K562 (cell line): ENCODE measurements at regions not wholly inside any gene's neighbourhood (a gene's known extent, or its start where the extent isn't known, plus 50 kb on each side); places are given as distances from the start of the nearest gene placed in this dataset.

Source experiments
- ATAC-seq: fragments of 200-7000 bp; cut with Tn5 transposase; 3 replicates; pipeline ENCODE4 v1.9.1; 2020; ENCODE audit warnings: moderate library complexity
- BruUV-seq: library from RNA; stranded (reverse); fragments of 400-500 nt; replicated peaks from 2 replicates; lab custom pipeline; 2021; lab: Mats Ljungman, UMichigan
- CTCF ChIA-PET: fragments of 300-600 bp; formaldehyde crosslinking; extraction: SDS; loops from one replicate; lab custom pipeline; 2021; ENCODE audit warnings: low intra/inter-chr PET ratio; lab: Yijun Ruan, JAX
- POLR2A ChIA-PET: fragments of 300-600, 350-650 bp; sonication (Branson Sonifier 250); formaldehyde crosslinking; extraction: SDS; loops from one replicate; lab custom pipeline; 2021; ENCODE audit warnings: antibody characterized with exemption, inconsistent platforms; lab: Yijun Ruan, JAX
- DNase-seq, 4 experiments: peaks; one replicate each; pipeline versions ENCODE4 v3.0.0 to v3.0.0-alpha.2; 2011 to 2018; ENCODE audit warnings: low spot score in 3 of 4, mixed read lengths in 3 of 4; ENCODE audit errors: extremely low read depth in 1 of 4
- FAIRE-seq: peaks from 2 replicates; lab custom pipeline; 2011; peaks lifted over from hg19 to GRCh38; lab: Jason Lieb, UNC
- H2AFZ ChIP-seq: 2 replicates; pipeline ENCODE4 v1.6.0; 2011; ENCODE audit warnings: low read depth, low read length, control low read depth, inconsistent platforms
- H3K27ac ChIP-seq: fragments of 200-600 bp; 3 replicates; pipeline ENCODE4 v1.8.0; 2011; ENCODE audit warnings: low read depth, mild to moderate bottlenecking, control low read depth, inconsistent platforms, low read length, moderate library complexity, mixed read lengths; ENCODE audit errors: extremely low read depth
- H3K27me3 ChIP-seq, 2 experiments: fragments of 300-600 bp in 1 of 2; 2 replicates in 1 of 2; 3 replicates in 1 of 2; pipeline versions ENCODE4 v1.6.0 to v1.8.0; 2011; ENCODE audit warnings: inconsistent platforms in 2 of 2, low read length in 2 of 2, mild to moderate bottlenecking in 1 of 2, mixed read lengths in 1 of 2, moderate library complexity in 1 of 2; ENCODE audit not compliant: control insufficient read depth in 2 of 2, insufficient read depth in 2 of 2
- H3K36me3 ChIP-seq: fragments of 300-600 bp; 3 replicates; pipeline ENCODE4 v1.8.0; 2011; ENCODE audit warnings: mild to moderate bottlenecking, low read length, inconsistent platforms; ENCODE audit not compliant: control insufficient read depth, insufficient read depth
- H3K4me1 ChIP-seq, 2 experiments: fragments of 200-600 bp in 1 of 2; replicated peaks in 1 of 2; 2 replicates in 1 of 2; 3 replicates in 1 of 2; pipeline versions ENCODE4 v1.5.1 to v1.8.0; 2011; ENCODE audit warnings: inconsistent platforms in 2 of 2, low read length in 2 of 2, mild to moderate bottlenecking in 1 of 2, mixed read lengths in 1 of 2, moderate library complexity in 1 of 2; ENCODE audit not compliant: control insufficient read depth in 2 of 2, insufficient read depth in 2 of 2
- H3K4me2 ChIP-seq: 2 replicates; pipeline ENCODE4 v1.6.1; 2011; ENCODE audit warnings: low read length, control low read depth, inconsistent platforms, mixed read lengths; ENCODE audit not compliant: insufficient read depth
- H3K4me3 ChIP-seq: fragments of 200-600 bp; sonication (generic), shearing (Covaris generic); 2 replicates; pipeline ENCODE4 v1.5.1; 2016; ENCODE audit warnings: control low read depth, inconsistent platforms
- H3K79me2 ChIP-seq: fragments of 200-600 bp; 3 replicates; pipeline ENCODE4 v1.8.0; 2011; ENCODE audit warnings: low read length, inconsistent platforms; ENCODE audit not compliant: control insufficient read depth, insufficient read depth
- H3K9ac ChIP-seq, 2 experiments: 2 replicates each; pipeline versions ENCODE4 v1.6.0 to v1.6.1; 2011; ENCODE audit warnings: low read depth in 2 of 2, low read length in 2 of 2, control low read depth in 1 of 2, inconsistent platforms in 1 of 2, mild to moderate bottlenecking in 1 of 2, mixed read lengths in 1 of 2; ENCODE audit not compliant: insufficient read depth in 1 of 2
- H3K9me1 ChIP-seq: one replicate; pipeline ENCODE4 v1.6.0; 2011; ENCODE audit warnings: inconsistent platforms, mild to moderate bottlenecking, low read length, moderate library complexity; ENCODE audit not compliant: control insufficient read depth, insufficient read depth
- H3K9me3 ChIP-seq: replicated peaks from 2 replicates; pipeline ENCODE4 v1.5.1; 2011; ENCODE audit warnings: low read depth, low read length, inconsistent platforms; ENCODE audit not compliant: control insufficient read depth, insufficient read depth
- H4K20me1 ChIP-seq: replicated peaks from 2 replicates; pipeline ENCODE4 v1.6.1; 2011; ENCODE audit warnings: low read length, inconsistent platforms, mixed read lengths; ENCODE audit not compliant: control insufficient read depth, insufficient read depth
- FOXM1 ChIP-seq, 2 experiments: fragments of 450-650 bp in 1 of 2; sonication (generic) in 1 of 2; formaldehyde crosslinking in 1 of 2; IDR thresholded peaks; 2 replicates each; pipeline versions ENCODE4 v1.6.1 to v1.9.0; 2017 to 2022; ENCODE audit warnings: low read depth in 2 of 2, mild to moderate bottlenecking in 2 of 2, missing genetic modification reagents in 1 of 2, moderate library complexity in 1 of 2
- KDM4B ChIP-seq, 2 experiments: fragments of 450-650 bp in 1 of 2; sonication (generic) in 1 of 2; IDR thresholded peaks; 2 replicates each; pipeline ENCODE4 v1.6.1; 2016 to 2017; ENCODE audit warnings: borderline replicate concordance in 2 of 2, antibody characterized with exemption in 1 of 2, low read depth in 1 of 2, mild to moderate bottlenecking in 1 of 2
- NCOA2 ChIP-seq, 2 experiments: fragments of 450-650 bp; IDR thresholded peaks; 2 replicates each; pipeline ENCODE4 v1.6.1; 2018; ENCODE audit warnings: mild to moderate bottlenecking in 2 of 2, moderate library complexity in 1 of 2; ENCODE audit not compliant: partially characterized antibody in 2 of 2
- NFIX ChIP-seq: fragments of 250-450 bp; sonication (Bioruptor Pico); IDR thresholded peaks from 2 replicates; pipeline ENCODE4 v1.4.0; 2020; ENCODE audit warnings: low read depth, mild to moderate bottlenecking, moderate library complexity
- RBM14 ChIP-seq: fragments of 200-400 bp; formaldehyde crosslinking; IDR thresholded peaks from 2 replicates; pipeline ENCODE4 v1.6.1; 2018; ENCODE audit warnings: low read depth, mild to moderate bottlenecking, low read length, moderate library complexity, borderline replicate concordance; ENCODE audit not compliant: insufficient read depth
- RBM39 ChIP-seq: fragments of 200-400 bp; formaldehyde crosslinking; optimal IDR thresholded peaks from 2 replicates; pipeline ENCODE3; 2018; ENCODE audit warnings: low read depth, low read length
- ZNF436 ChIP-seq: fragments of 250-450, 450-650 bp; sonication (Bioruptor Pico); formaldehyde crosslinking; IDR thresholded peaks from 2 replicates; pipeline ENCODE4 v1.7.0; 2020; ENCODE audit warnings: mild to moderate bottlenecking
- WGBS: fragments of 100-300 bp; shearing (Covaris generic); methylation state at CpG from one replicate; pipeline ENCODE4 v1.1.6; 2016; ENCODE audit warnings: low coverage, mixed read lengths; ENCODE audit not compliant: insufficient coverage; ENCODE audit errors: missing lambda C conversion rate; 5-methylcytosine and 5-hydroxymethylcytosine counted together
- in situ Hi-C: fragments of 300-500 bp; cut with MboI; formaldehyde crosslinking; loops from 4 replicates; pipeline ENCODE4 v1.15.0; 2018; ENCODE audit warnings: inconsistent platforms, mixed read lengths
- intact Hi-C: fragments of 100-400 bp; cut with micrococcal nuclease; formaldehyde crosslinking; loops from 2 replicates; pipeline ENCODE4 v1.14.2; 2022
- TF ChIP-seq, protein P1 (sequence below), 2 experiments: fragments of 450-650 bp in 1 of 2; IDR thresholded peaks; 2 replicates each; pipeline ENCODE4 v1.6.1; 2011 to 2017; ENCODE audit warnings: low read depth in 2 of 2, antibody characterized with exemption in 1 of 2, borderline replicate concordance in 1 of 2, low read length in 1 of 2, mild to moderate bottlenecking in 1 of 2, mixed read lengths in 1 of 2; ENCODE audit not compliant: control insufficient read depth in 1 of 2
- TF ChIP-seq, protein P2 (sequence below): fragments of 150-350 bp; IDR thresholded peaks from 2 replicates; pipeline ENCODE4 v1.6.1; 2014; ENCODE audit warnings: low read depth, mild to moderate bottlenecking, low read length, borderline replicate concordance
- TF ChIP-seq, protein P3 (sequence below): sonication (generic); formaldehyde crosslinking; IDR thresholded peaks from 2 replicates; pipeline ENCODE4 v1.8.1; 2023; ENCODE audit warnings: mild to moderate bottlenecking, missing genetic modification reagents
- TF ChIP-seq, protein P4 (sequence below), 2 experiments: fragments of 200-800 bp in 1 of 2; sonication (Bioruptor generic) in 1 of 2; sonication (generic) in 1 of 2; formaldehyde crosslinking in 1 of 2; IDR thresholded peaks in 1 of 2; conservative IDR thresholded peaks in 1 of 2; 2 replicates each; pipeline versions ENCODE4 v1.5.0 to v1.6.1; 2016 to 2020; ENCODE audit warnings: missing compliant biosample characterization in 1 of 2, missing genetic modification characterization in 1 of 2, missing genetic modification reagents in 1 of 2

DNA sequence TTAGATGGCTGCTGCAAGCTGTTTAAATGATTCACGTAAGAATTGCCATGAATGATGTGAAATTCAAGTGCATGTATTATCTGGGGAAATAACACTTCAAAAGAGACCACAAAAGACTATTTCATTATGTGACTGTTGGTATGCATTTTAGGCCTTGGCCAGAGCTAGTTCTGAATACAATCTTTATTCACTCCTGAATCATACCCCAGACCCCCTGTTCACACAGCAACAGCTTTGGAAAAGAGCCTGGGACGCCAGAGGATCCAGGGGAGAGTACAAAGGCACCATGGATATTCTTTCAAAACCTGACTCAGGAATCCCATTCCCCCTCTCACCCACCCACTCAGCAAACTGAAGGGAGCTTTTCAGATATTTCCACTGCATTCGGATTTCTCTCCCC lies 377.1 kb upstream of the DPP6 start:
- Histone ChIP-seq H3K4me1 (no peaks in the 10 kb centered on the region), H3K27me3 (0 out of 5 replicates have a peak, but pooled peaks cover 0 to 5% of the 10 kb centered on the region in 2 experiments), H4K20me1 (no peaks in the 10 kb centered on the region), H3K9me3 (no peaks in the 10 kb centered on the region), H3K9me1 (no peaks in the 10 kb centered on the region), H3K4me2 (no peak overlapping the region), H3K9ac (no peak overlapping the region), H3K27ac (no peak overlapping the region), H2AFZ (no peak overlapping the region), H3K4me3 (no peak overlapping the region), H3K36me3 (no peaks in the 10 kb centered on the region), H3K79me2 (no peaks in the 10 kb centered on the region)
- POLR2A ChIA-PET: no interaction called here
- FAIRE-seq (no peak), ATAC-seq (no peak), DNase-seq (no peak)
- WGBS: 0% methylated on average over 3 of the region's 3 CpGs
- in situ Hi-C loops: no loop called here
- BruUV-seq: no TSS peak
- CTCF ChIA-PET: no interaction called here
- intact Hi-C loops: no loop called here
- no peak for TF ChIP-seq KDM4B (IDR thresholded peaks at IDR 0.05; ENCODE audit: borderline replicate concordance in 2 of 2, low read depth in 1 of 2)
- TF ChIP-seq, protein P1, sequence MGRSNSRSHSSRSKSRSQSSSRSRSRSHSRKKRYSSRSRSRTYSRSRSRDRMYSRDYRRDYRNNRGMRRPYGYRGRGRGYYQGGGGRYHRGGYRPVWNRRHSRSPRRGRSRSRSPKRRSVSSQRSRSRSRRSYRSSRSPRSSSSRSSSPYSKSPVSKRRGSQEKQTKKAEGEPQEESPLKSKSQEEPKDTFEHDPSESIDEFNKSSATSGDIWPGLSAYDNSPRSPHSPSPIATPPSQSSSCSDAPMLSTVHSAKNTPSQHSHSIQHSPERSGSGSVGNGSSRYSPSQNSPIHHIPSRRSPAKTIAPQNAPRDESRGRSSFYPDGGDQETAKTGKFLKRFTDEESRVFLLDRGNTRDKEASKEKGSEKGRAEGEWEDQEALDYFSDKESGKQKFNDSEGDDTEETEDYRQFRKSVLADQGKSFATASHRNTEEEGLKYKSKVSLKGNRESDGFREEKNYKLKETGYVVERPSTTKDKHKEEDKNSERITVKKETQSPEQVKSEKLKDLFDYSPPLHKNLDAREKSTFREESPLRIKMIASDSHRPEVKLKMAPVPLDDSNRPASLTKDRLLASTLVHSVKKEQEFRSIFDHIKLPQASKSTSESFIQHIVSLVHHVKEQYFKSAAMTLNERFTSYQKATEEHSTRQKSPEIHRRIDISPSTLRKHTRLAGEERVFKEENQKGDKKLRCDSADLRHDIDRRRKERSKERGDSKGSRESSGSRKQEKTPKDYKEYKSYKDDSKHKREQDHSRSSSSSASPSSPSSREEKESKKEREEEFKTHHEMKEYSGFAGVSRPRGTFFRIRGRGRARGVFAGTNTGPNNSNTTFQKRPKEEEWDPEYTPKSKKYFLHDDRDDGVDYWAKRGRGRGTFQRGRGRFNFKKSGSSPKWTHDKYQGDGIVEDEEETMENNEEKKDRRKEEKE (IDR thresholded peaks at IDR 0.05; ENCODE audit: borderline replicate concordance in 1 of 2, control insufficient read depth in 1 of 2, low read depth in 2 of 2, low read length in 1 of 2): no peak
- no peak for TF ChIP-seq NFIX
- no peak for TF ChIP-seq RBM39
- TF ChIP-seq, protein P2, sequence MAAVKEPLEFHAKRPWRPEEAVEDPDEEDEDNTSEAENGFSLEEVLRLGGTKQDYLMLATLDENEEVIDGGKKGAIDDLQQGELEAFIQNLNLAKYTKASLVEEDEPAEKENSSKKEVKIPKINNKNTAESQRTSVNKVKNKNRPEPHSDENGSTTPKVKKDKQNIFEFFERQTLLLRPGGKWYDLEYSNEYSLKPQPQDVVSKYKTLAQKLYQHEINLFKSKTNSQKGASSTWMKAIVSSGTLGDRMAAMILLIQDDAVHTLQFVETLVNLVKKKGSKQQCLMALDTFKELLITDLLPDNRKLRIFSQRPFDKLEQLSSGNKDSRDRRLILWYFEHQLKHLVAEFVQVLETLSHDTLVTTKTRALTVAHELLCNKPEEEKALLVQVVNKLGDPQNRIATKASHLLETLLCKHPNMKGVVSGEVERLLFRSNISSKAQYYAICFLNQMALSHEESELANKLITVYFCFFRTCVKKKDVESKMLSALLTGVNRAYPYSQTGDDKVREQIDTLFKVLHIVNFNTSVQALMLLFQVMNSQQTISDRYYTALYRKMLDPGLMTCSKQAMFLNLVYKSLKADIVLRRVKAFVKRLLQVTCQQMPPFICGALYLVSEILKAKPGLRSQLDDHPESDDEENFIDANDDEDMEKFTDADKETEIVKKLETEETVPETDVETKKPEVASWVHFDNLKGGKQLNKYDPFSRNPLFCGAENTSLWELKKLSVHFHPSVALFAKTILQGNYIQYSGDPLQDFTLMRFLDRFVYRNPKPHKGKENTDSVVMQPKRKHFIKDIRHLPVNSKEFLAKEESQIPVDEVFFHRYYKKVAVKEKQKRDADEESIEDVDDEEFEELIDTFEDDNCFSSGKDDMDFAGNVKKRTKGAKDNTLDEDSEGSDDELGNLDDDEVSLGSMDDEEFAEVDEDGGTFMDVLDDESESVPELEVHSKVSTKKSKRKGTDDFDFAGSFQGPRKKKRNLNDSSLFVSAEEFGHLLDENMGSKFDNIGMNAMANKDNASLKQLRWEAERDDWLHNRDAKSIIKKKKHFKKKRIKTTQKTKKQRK: no peak
- TF ChIP-seq, protein P3, sequence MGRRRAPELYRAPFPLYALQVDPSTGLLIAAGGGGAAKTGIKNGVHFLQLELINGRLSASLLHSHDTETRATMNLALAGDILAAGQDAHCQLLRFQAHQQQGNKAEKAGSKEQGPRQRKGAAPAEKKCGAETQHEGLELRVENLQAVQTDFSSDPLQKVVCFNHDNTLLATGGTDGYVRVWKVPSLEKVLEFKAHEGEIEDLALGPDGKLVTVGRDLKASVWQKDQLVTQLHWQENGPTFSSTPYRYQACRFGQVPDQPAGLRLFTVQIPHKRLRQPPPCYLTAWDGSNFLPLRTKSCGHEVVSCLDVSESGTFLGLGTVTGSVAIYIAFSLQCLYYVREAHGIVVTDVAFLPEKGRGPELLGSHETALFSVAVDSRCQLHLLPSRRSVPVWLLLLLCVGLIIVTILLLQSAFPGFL: no peak
- TF ChIP-seq, protein P4, sequence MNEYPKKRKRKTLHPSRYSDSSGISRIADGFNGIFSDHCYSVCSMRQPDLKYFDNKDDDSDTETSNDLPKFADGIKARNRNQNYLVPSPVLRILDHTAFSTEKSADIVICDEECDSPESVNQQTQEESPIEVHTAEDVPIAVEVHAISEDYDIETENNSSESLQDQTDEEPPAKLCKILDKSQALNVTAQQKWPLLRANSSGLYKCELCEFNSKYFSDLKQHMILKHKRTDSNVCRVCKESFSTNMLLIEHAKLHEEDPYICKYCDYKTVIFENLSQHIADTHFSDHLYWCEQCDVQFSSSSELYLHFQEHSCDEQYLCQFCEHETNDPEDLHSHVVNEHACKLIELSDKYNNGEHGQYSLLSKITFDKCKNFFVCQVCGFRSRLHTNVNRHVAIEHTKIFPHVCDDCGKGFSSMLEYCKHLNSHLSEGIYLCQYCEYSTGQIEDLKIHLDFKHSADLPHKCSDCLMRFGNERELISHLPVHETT (CRISPR knock-in tag; conservative IDR thresholded peaks at IDR 0.05 in 1 of 2, IDR thresholded peaks at IDR 0.05 in 1 of 2): no peak
- no peak for TF ChIP-seq FOXM1 (IDR thresholded peaks at IDR 0.05; ENCODE audit: low read depth)
- TF ChIP-seq FOXM1 (CRISPR knock-in tag; IDR thresholded peaks at IDR 0.05; ENCODE audit: low read depth): no peak
- no peak for TF ChIP-seq ZNF436 (CRISPR knock-in tag)
- TF ChIP-seq NCOA2 (IDR thresholded peaks at IDR 0.05; ENCODE audit: partially characterized antibody in 2 of 2): no peak
- TF ChIP-seq RBM14: no peak
